SK-N-SH treated with all-trans-retinoic acid at 6 μM for 48 hours (cell line): ENCODE measurements at regions not wholly inside any gene's neighbourhood (a gene's known extent, or its start where the extent isn't known, plus 50 kb on each side); places are given as distances from the start of the nearest gene placed in this dataset.

Source experiments
- BACH2 ChIP-seq: fragments of 250-450 bp; sonication (Bioruptor Pico); IDR thresholded peaks from 2 replicates; pipeline ENCODE4 v1.9.0; 2021; ENCODE audit warnings: mild to moderate bottlenecking, borderline replicate concordance
- GLIS3 ChIP-seq: fragments of 250-450 bp; sonication (Bioruptor Pico); IDR thresholded peaks from 2 replicates; pipeline ENCODE4 v1.5.0; 2020; ENCODE audit warnings: mild to moderate bottlenecking, moderate library complexity
- PATZ1 ChIP-seq: fragments of 250-450 bp; sonication (Bioruptor Pico); IDR thresholded peaks from 2 replicates; pipeline ENCODE4 v1.8.0; 2020; ENCODE audit warnings: mild to moderate bottlenecking, moderate library complexity, borderline replicate concordance
- PPARA ChIP-seq: fragments of 250-450 bp; sonication (Bioruptor Pico); IDR thresholded peaks from 2 replicates; pipeline ENCODE4 v1.5.0; 2020; ENCODE audit warnings: mild to moderate bottlenecking, borderline replicate concordance
- RARB ChIP-seq: fragments of 250-450 bp; sonication (Bioruptor Pico); IDR thresholded peaks from 2 replicates; pipeline ENCODE4 v1.8.0; 2021; ENCODE audit warnings: mild to moderate bottlenecking, moderate library complexity
- TCF4 ChIP-seq: fragments of 250-450 bp; sonication (Bioruptor Pico); IDR thresholded peaks from 2 replicates; pipeline ENCODE4 v1.8.0; 2021; ENCODE audit warnings: mild to moderate bottlenecking, moderate library complexity, borderline replicate concordance
- TOX ChIP-seq: fragments of 250-450 bp; sonication (Bioruptor Pico); IDR thresholded peaks from 2 replicates; pipeline ENCODE4 v1.8.0; 2021; ENCODE audit warnings: mild to moderate bottlenecking, moderate library complexity, borderline replicate concordance
- TSHZ2 ChIP-seq: fragments of 250-450 bp; sonication (Bioruptor Pico); IDR thresholded peaks from 2 replicates; pipeline ENCODE4 v1.5.0; 2020; ENCODE audit warnings: mild to moderate bottlenecking, moderate library complexity
- ZFP3 ChIP-seq: fragments of 250-450 bp; sonication (Bioruptor Pico); IDR thresholded peaks from 2 replicates; pipeline ENCODE4 v1.5.0; 2020; ENCODE audit warnings: mild to moderate bottlenecking, moderate library complexity
- TF ChIP-seq, protein P1 (sequence below): fragments of 250-450 bp; sonication (Bioruptor Pico); IDR thresholded peaks from 2 replicates; pipeline ENCODE4 v1.5.1; 2020; ENCODE audit warnings: low read depth, mild to moderate bottlenecking, moderate library complexity
- TF ChIP-seq, protein P2 (sequence below): fragments of 250-450 bp; sonication (Bioruptor Pico); IDR thresholded peaks from 2 replicates; pipeline ENCODE4 v1.8.0; 2021; ENCODE audit warnings: low read depth, mild to moderate bottlenecking, moderate library complexity, borderline replicate concordance
- TF ChIP-seq, protein P3 (sequence below): fragments of 250-450 bp; sonication (Bioruptor Pico); IDR thresholded peaks from 2 replicates; pipeline ENCODE4 v1.5.1; 2021; ENCODE audit warnings: mild to moderate bottlenecking, moderate library complexity

- TF ChIP-seq PATZ1 (CRISPR knock-in tag) (no peak), RARB (CRISPR knock-in tag) (no peak), TOX (CRISPR knock-in tag) (no peak), PPARA (CRISPR knock-in tag) (no peak), TSHZ2 (CRISPR knock-in tag) (no peak), TCF4 (CRISPR knock-in tag) (no peak), BACH2 (CRISPR knock-in tag) (no peak), ZFP3 (no peak), GLIS3 (CRISPR knock-in tag) (no peak)
- TF ChIP-seq, protein P1, sequence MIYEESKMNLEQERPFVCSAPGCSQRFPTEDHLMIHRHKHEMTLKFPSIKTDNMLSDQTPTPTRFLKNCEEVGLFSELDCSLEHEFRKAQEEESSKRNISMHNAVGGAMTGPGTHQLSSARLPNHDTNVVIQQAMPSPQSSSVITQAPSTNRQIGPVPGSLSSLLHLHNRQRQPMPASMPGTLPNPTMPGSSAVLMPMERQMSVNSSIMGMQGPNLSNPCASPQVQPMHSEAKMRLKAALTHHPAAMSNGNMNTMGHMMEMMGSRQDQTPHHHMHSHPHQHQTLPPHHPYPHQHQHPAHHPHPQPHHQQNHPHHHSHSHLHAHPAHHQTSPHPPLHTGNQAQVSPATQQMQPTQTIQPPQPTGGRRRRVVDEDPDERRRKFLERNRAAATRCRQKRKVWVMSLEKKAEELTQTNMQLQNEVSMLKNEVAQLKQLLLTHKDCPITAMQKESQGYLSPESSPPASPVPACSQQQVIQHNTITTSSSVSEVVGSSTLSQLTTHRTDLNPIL (CRISPR knock-in tag), result no peak
- TF ChIP-seq, protein P2, sequence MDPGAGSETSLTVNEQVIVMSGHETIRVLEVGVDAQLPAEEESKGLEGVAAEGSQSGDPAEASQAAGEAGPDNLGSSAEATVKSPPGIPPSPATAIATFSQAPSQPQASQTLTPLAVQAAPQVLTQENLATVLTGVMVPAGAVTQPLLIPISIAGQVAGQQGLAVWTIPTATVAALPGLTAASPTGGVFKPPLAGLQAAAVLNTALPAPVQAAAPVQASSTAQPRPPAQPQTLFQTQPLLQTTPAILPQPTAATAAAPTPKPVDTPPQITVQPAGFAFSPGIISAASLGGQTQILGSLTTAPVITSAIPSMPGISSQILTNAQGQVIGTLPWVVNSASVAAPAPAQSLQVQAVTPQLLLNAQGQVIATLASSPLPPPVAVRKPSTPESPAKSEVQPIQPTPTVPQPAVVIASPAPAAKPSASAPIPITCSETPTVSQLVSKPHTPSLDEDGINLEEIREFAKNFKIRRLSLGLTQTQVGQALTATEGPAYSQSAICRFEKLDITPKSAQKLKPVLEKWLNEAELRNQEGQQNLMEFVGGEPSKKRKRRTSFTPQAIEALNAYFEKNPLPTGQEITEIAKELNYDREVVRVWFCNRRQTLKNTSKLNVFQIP (CRISPR knock-in tag), result no peak
- TF ChIP-seq, protein P3, sequence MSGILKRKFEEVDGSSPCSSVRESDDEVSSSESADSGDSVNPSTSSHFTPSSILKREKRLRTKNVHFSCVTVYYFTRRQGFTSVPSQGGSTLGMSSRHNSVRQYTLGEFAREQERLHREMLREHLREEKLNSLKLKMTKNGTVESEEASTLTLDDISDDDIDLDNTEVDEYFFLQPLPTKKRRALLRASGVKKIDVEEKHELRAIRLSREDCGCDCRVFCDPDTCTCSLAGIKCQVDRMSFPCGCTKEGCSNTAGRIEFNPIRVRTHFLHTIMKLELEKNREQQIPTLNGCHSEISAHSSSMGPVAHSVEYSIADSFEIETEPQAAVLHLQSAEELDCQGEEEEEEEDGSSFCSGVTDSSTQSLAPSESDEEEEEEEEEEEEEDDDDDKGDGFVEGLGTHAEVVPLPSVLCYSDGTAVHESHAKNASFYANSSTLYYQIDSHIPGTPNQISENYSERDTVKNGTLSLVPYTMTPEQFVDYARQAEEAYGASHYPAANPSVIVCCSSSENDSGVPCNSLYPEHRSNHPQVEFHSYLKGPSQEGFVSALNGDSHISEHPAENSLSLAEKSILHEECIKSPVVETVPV (CRISPR knock-in tag), result no peak
These were observed 565.5 kb upstream of the ANO3 start for GRCh38 chr11:25766332-25767015.
